Fibroblast of lung (primary cell): ENCODE measurements at regions not wholly inside any gene's neighbourhood (a gene's known extent, or its start where the extent isn't known, plus 50 kb on each side); places are given as distances from the start of the nearest gene placed in this dataset.

Source experiments
- DNase-seq, 2 donors: peaks; one replicate each; pipeline versions ENCODE4 v3.0.0 to v3.0.0-alpha.2; 2010; ENCODE audit warnings: low read depth in 2 of 2
- H2AFZ ChIP-seq: 2 replicates; pipeline ENCODE4 v1.5.1; 2012; ENCODE audit warnings: low read length, control low read depth, inconsistent platforms
- H3K27ac ChIP-seq: 2 replicates; pipeline ENCODE4 v1.5.1; 2011; ENCODE audit warnings: low read length, control low read depth; ENCODE audit not compliant: insufficient read depth
- H3K27me3 ChIP-seq: 2 replicates; pipeline ENCODE4 v1.5.1; 2011; ENCODE audit warnings: mild to moderate bottlenecking, low read length; ENCODE audit not compliant: control insufficient read depth, insufficient read depth
- H3K36me3 ChIP-seq: 2 replicates; pipeline ENCODE4 v1.5.1; 2011; ENCODE audit warnings: low read length; ENCODE audit not compliant: control insufficient read depth, insufficient read depth
- H3K4me1 ChIP-seq: 2 replicates; pipeline ENCODE4 v1.5.1; 2011; ENCODE audit warnings: low read length; ENCODE audit not compliant: control insufficient read depth, insufficient read depth; ENCODE audit errors: extremely low read depth
- H3K4me2 ChIP-seq: 2 replicates; pipeline ENCODE4 v1.5.1; 2011; ENCODE audit warnings: low read length, control low read depth; ENCODE audit not compliant: insufficient read depth; ENCODE audit errors: extremely low read depth
- H3K4me3 ChIP-seq, 4 experiments: fragments of 200-600 bp in 1 of 4; sonication (generic) in 1 of 4; replicated peaks in 1 of 4; 2 replicates each; pipeline ENCODE4 v1.5.1; 2011 to 2016; ENCODE audit warnings: low read length in 4 of 4, low read depth in 3 of 4, mild to moderate bottlenecking in 3 of 4, control low read depth in 2 of 4, inconsistent platforms in 1 of 4, mixed read lengths in 1 of 4; ENCODE audit not compliant: insufficient read depth in 1 of 4; ENCODE audit errors: control extremely low read depth in 1 of 4
- H3K79me2 ChIP-seq: 2 replicates; pipeline ENCODE4 v1.5.1; 2012; ENCODE audit warnings: mild to moderate bottlenecking, low read length, inconsistent platforms; ENCODE audit not compliant: control insufficient read depth, insufficient read depth
- H3K9ac ChIP-seq: 2 replicates; pipeline ENCODE4 v1.5.1; 2011; ENCODE audit warnings: mild to moderate bottlenecking, low read length, control low read depth; ENCODE audit not compliant: insufficient read depth
- H3K9me3 ChIP-seq: 2 replicates; pipeline ENCODE4 v1.5.1; 2012; ENCODE audit warnings: low read depth, low read length; ENCODE audit not compliant: control insufficient read depth, insufficient read depth
- H4K20me1 ChIP-seq: 2 replicates; pipeline ENCODE4 v1.5.1; 2011; ENCODE audit warnings: low read length; ENCODE audit not compliant: control insufficient read depth, insufficient read depth; ENCODE audit errors: extremely low read depth
- CTCF ChIP-seq, 2 donors: IDR thresholded peaks in 1 of 2; conservative IDR thresholded peaks in 1 of 2; 1 replicate in 1 of 2; 2 replicates in 1 of 2; pipeline ENCODE4 v1.5.1; 2011 to 2012; ENCODE audit warnings: low read length in 2 of 2, control low read depth in 1 of 2, inconsistent platforms in 1 of 2, low read depth in 1 of 2, mild to moderate bottlenecking in 1 of 2
- EZH2 ChIP-seq: IDR thresholded peaks from 2 replicates; pipeline ENCODE4 v1.5.1; 2012; ENCODE audit warnings: low read length, control low read depth, mild to moderate bottlenecking; ENCODE audit errors: missing control alignments

- H3K79me2 ChIP-seq = no peaks in the 10 kb centered on the region
- no peak overlapping the region for H3K27ac ChIP-seq
- H3K9ac ChIP-seq = no peak overlapping the region
- H3K4me2 ChIP-seq = no peak overlapping the region
- TF ChIP-seq EZH2 (no peak), CTCF (conservative IDR thresholded peaks at IDR 0.05 in 1 of 2, IDR thresholded peaks at IDR 0.05 in 1 of 2; ENCODE audit: low read depth in 1 of 2, low read length in 2 of 2) (no peak)
- no peaks in the 10 kb centered on the region for H3K4me1 ChIP-seq
- no peaks in the 10 kb centered on the region for H3K9me3 ChIP-seq
- DNase-seq = no peak
- H2AFZ ChIP-seq = no peak overlapping the region
- H4K20me1 ChIP-seq = no peaks in the 10 kb centered on the region
- H3K4me3 ChIP-seq = no peak overlapping the region
- no peaks in the 10 kb centered on the region for H3K27me3 ChIP-seq
- H3K36me3 ChIP-seq = no peaks in the 10 kb centered on the region
Measured at GRCh38 chr4:175033162-175033561, 115.0 kb downstream of the ADAM29 start.

- Histone ChIP-seq H3K27ac (no peak overlapping the region), H3K4me1 (no peaks in the 10 kb centered on the region)
Measured at GRCh38 chr4:175034007-175034406, 115.8 kb downstream of the ADAM29 start.

GRCh38 chr4:175034986-175035705 lies 117.0 kb downstream of the ADAM29 start:
- no peaks in the 10 kb centered on the region for H3K79me2 ChIP-seq
- no peak overlapping the region for H3K4me2 ChIP-seq
- no peak overlapping the region for H3K27ac ChIP-seq
- no peak for TF ChIP-seq CTCF (conservative IDR thresholded peaks at IDR 0.05 in 1 of 2, IDR thresholded peaks at IDR 0.05 in 1 of 2; ENCODE audit: low read depth in 1 of 2, low read length in 2 of 2)
- TF ChIP-seq EZH2 = no peak
- H4K20me1 ChIP-seq = no peaks in the 10 kb centered on the region
- no peak overlapping the region for H2AFZ ChIP-seq
- no peaks in the 10 kb centered on the region for H3K27me3 ChIP-seq
- H3K9me3 ChIP-seq = no peaks in the 10 kb centered on the region
- no peak overlapping the region for H3K4me3 ChIP-seq
- H3K9ac ChIP-seq = no peak overlapping the region
- DNase-seq = peak in 1 of 2 donors; percentile 5
- H3K36me3 ChIP-seq = no peaks in the 10 kb centered on the region
- H3K4me1 ChIP-seq = no peaks in the 10 kb centered on the region

More at GRCh38 chr4:175034007-175034406, 115.8 kb downstream of the ADAM29 start:
- H3K9ac ChIP-seq = no peak overlapping the region
- no peaks in the 10 kb centered on the region for H3K27me3 ChIP-seq
- no peaks in the 10 kb centered on the region for H3K36me3 ChIP-seq
- no peak overlapping the region for H2AFZ ChIP-seq
- no peaks in the 10 kb centered on the region for H4K20me1 ChIP-seq
- TF ChIP-seq EZH2 (no peak), CTCF (conservative IDR thresholded peaks at IDR 0.05 in 1 of 2, IDR thresholded peaks at IDR 0.05 in 1 of 2; ENCODE audit: low read depth in 1 of 2, low read length in 2 of 2) (no peak)
- DNase-seq = no peak
- H3K4me3 ChIP-seq = no peak overlapping the region
- no peaks in the 10 kb centered on the region for H3K79me2 ChIP-seq
- H3K9me3 ChIP-seq = no peaks in the 10 kb centered on the region
- no peak overlapping the region for H3K4me2 ChIP-seq
